ENCODE measurements at regions not wholly inside any gene's neighbourhood (a gene's known extent, or its start where the extent isn't known, plus 50 kb on each side); places are given as distances from the start of the nearest gene placed in this dataset.
"Not testable (repeated sequence)": the region's sequence is repeated elsewhere in the genome, so short reads cannot be mapped to it uniquely, and the experiment has no call there.

DNA sequence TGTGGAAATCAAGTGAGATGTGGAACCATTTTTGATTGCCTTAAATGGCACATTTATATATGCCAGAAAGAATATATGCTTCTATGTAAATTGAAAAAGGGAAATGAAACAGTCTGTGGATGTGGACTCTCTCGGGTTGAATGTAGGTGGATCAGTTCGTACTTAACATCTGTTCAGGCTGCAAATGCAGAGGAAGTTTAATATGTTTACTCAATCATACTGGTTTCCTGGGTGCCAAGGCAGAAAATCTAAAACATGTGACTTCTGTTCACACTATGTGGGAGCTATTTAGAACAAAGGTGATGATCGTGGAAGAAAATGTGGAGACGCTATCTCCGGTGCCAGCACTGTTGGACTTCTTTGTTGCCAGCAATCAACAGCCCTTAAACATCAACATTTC lies 1809.9 kb downstream of the ARAP2 start:
- H3K4me3 ChIP-seq (ENCODE audit: extremely low read depth in 1 of 4, insufficient read depth in 2 of 4, low read depth in 3 of 4, low read length in 4 of 4); H3K4me2 ChIP-seq (ENCODE audit: insufficient read depth in 1 of 2, low read depth in 2 of 2, low read length in 2 of 2); H3K23me2 ChIP-seq (ENCODE audit: low read depth, low read length); H3K79me1 ChIP-seq (ENCODE audit: low read depth, low read length); H4K5ac ChIP-seq (ENCODE audit: insufficient read length, low read depth, low read length); H3K56ac ChIP-seq (replicated peaks; ENCODE audit: insufficient read length, low read depth, low read length); H3K4me1 ChIP-seq (replicated peaks in 1 of 4; ENCODE audit: control insufficient read depth in 3 of 4, insufficient read depth in 4 of 4, low read length in 3 of 4); CTCF ChIA-PET (ENCODE audit: partially characterized antibody); H3K9me3 ChIP-seq (ENCODE audit: insufficient read depth in 2 of 2, low read depth in 1 of 2, low read length in 1 of 2); H2BK20ac ChIP-seq (ENCODE audit: low read length); H2BK5ac ChIP-seq (ENCODE audit: low read depth, low read length); POLR2A ChIA-PET (ENCODE audit: partially characterized antibody); H4K20me1 ChIP-seq (replicated peaks in 1 of 2; ENCODE audit: control insufficient read depth in 1 of 2, insufficient read depth in 2 of 2, low read length in 2 of 2); H2BK120ac ChIP-seq (replicated peaks; ENCODE audit: low read depth, low read length); DNase-seq (ENCODE audit: low read depth in 1 of 2, low spot score in 2 of 2); H2BK12ac ChIP-seq (ENCODE audit: low read depth, low read length); H4K8ac ChIP-seq (ENCODE audit: extremely low read depth, insufficient read depth, low read length); H3K23ac ChIP-seq (ENCODE audit: insufficient read length); H3K9ac ChIP-seq (replicated peaks in 1 of 4; ENCODE audit: extremely low read depth in 1 of 4, low read depth in 3 of 4, low read length in 3 of 4); H4K91ac ChIP-seq (replicated peaks; ENCODE audit: insufficient read length, low read length); FAIRE-seq; H3K4ac ChIP-seq (replicated peaks; ENCODE audit: insufficient read length, low read depth, low read length); H3K27ac ChIP-seq (ENCODE audit: low read depth, low read length); H2AFZ ChIP-seq (ENCODE audit: low read length); H2AK5ac ChIP-seq (ENCODE audit: low read depth, low read length); H3K14ac ChIP-seq (ENCODE audit: insufficient read length); H3K27me3 ChIP-seq (replicated peaks in 1 of 4; ENCODE audit: control insufficient read depth in 3 of 4, extremely low read depth in 1 of 4, insufficient read depth in 3 of 4, low read length in 3 of 4); H3K36me3 ChIP-seq (ENCODE audit: control insufficient read depth in 2 of 4, insufficient read depth in 4 of 4, low read length in 3 of 4); H2BK15ac ChIP-seq (ENCODE audit: low read length); H3K79me2 ChIP-seq (ENCODE audit: control insufficient read depth in 1 of 2, insufficient read depth in 2 of 2, low read length in 2 of 2); H3K18ac ChIP-seq (ENCODE audit: extremely low read depth, low read length): not testable (repeated sequence)
- 87% methylated on average over 5 of the region's 5 CpGs; no CpG with 5 or more reads in 1 of the 2 experiments for WGBS, 2 experiments (ENCODE audit: extremely low coverage in 1 of 2, insufficient coverage in 1 of 2, insufficient read length in 1 of 2, insufficient replicate concordance in 2 of 2, low coverage in 1 of 2, low lambda C conversion rate in 2 of 2, missing lambda C conversion rate in 1 of 2)
